BJ (cell line): ENCODE measurements at regions not wholly inside any gene's neighbourhood (a gene's known extent, or its start where the extent isn't known, plus 50 kb on each side); places are given as distances from the start of the nearest gene placed in this dataset.

Experiments
- CTCF ChIA-PET: fragments of 350-600 bp; formaldehyde crosslinking; extraction: SDS; loops from one replicate; lab custom pipeline; 2021; ENCODE audit warnings: antibody characterized with exemption, inconsistent platforms; lab: Yijun Ruan, JAX
- POLR2A ChIA-PET: fragments of 300-600 bp; sonication (Branson Sonifier 250); formaldehyde crosslinking; extraction: SDS; loops from one replicate; lab custom pipeline; 2021; ENCODE audit warnings: antibody characterized with exemption; lab: Charles Lee
- DNase-seq: peaks from one replicate; pipeline ENCODE4 v3.0.0-alpha.2; 2011; ENCODE audit warnings: low read depth
- H3K27me3 ChIP-seq: 2 replicates; pipeline ENCODE4 v1.6.0; 2011; ENCODE audit warnings: low read length; ENCODE audit not compliant: control insufficient read depth, insufficient read depth
- H3K36me3 ChIP-seq: 2 replicates; pipeline ENCODE4 v1.5.1; 2011; ENCODE audit warnings: low read length; ENCODE audit not compliant: control insufficient read depth, insufficient read depth
- H3K4me3 ChIP-seq: 2 replicates; pipeline ENCODE4 v1.5.1; 2011; ENCODE audit warnings: low read depth, mild to moderate bottlenecking, control low read depth, low read length
- CTCF ChIP-seq: IDR thresholded peaks from 2 replicates; pipeline ENCODE4 v1.5.1; 2011; ENCODE audit warnings: low read depth, mild to moderate bottlenecking, control low read depth, inconsistent platforms, low read length, moderate library complexity; ENCODE audit not compliant: insufficient read depth

DNA sequence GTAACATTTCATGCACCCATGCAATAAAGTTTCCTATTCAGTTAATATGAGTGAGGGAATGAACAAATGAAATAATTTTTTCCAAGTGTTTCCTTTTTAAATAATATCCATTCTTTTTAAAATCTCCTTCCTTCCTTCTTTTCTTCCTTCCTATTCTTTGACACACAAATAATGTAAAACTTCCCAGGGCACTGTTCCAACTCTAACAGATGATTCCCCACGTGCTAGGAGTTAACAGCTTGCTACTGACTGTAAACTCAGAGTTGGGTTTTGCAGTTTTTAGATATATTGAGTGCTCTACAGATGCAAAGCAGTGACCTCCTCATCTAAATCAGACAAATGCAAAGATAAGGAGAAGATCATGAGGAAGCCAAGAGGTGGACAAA lies 54.0 kb upstream of the POU2F1 start:
- H3K36me3 ChIP-seq: no peaks in the 10 kb centered on the region
- TF ChIP-seq CTCF: no peak
- POLR2A ChIA-PET: no interaction called here
- no peak for DNase-seq
- no peaks in the 10 kb centered on the region; the same call in 1 of the 2 replicates for H3K27me3 ChIP-seq
- H3K4me3 ChIP-seq: no peak overlapping the region
- CTCF ChIA-PET: no interaction called here

DNA sequence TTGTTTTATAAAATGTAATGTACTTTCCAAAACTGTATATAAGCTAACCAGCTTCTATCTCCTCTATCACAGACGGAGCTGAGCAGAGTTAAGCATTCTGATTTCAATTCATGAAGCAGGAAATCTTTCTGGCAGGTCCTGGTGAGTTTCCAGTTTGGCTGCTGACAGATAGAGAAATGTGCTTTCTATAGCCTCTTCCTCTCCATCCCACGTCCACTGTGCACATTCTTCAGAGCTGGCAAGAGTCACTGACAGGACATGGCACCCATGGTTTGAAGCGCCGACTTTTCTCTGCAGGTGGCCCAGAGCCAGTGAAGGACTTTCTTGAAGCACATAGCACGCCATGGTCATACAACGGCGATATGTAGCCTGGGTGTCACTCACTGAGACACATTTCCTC lies 52.3 kb upstream of the POU2F1 start:
- TF ChIP-seq CTCF: no peak
- H3K4me3 ChIP-seq: no peak overlapping the region
- ChIA-PET CTCF (no interaction called here), POLR2A (no interaction called here)
- DNase-seq: no peak
- no peaks in the 10 kb centered on the region for H3K36me3 ChIP-seq
- no peaks in the 10 kb centered on the region; the same call in 1 of the 2 replicates for H3K27me3 ChIP-seq

DNA sequence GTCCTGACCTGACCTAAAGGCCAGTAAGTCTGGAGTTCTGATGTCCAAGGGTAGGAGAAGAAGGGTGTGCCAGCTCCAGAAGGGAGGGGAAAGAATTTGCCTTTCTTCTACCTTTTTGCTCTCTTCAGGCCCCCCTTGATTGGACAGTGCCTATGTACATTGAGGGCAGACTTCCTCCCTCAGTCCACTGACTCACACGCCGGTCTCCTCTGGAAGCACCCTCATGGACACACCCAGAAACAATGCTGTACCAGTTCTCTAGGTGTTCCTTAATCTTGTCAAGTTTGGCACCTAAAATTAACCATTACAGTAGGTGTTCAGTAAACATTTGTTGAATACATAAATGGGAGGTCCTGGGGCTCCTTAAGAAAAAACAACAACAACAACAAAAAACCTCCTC lies 51.0 kb upstream of the POU2F1 start:
- no peaks in the 10 kb centered on the region for H3K36me3 ChIP-seq
- CTCF ChIA-PET: interaction anchor here (0.6 kb wide), 1 partner anchor 25 kb away, joined by 3 read pairs; no protein-coding TSS in a partner anchor
- DNase-seq: no peak
- no peak for TF ChIP-seq CTCF
- no peaks in the 10 kb centered on the region; the same call in 1 of the 2 replicates for H3K27me3 ChIP-seq
- POLR2A ChIA-PET: interaction anchor here (0.5 kb wide), 1 partner anchor 736 kb away, joined by 3 read pairs; no protein-coding TSS in a partner anchor
- no peak overlapping the region for H3K4me3 ChIP-seq
